HG02884 (cell line): ENCODE measurements at regions not wholly inside any gene's neighbourhood (a gene's known extent, or its start where the extent isn't known, plus 50 kb on each side); places are given as distances from the start of the nearest gene placed in this dataset.

Experiments used
- ATAC-seq: cut with Tn5 transposase; IDR thresholded peaks from one replicate; pipeline ENCODE4 v1.9.1; 2021; ENCODE audit warnings: mild to moderate bottlenecking, moderate library complexity; ENCODE audit not compliant: unreplicated experiment

- no peak for ATAC-seq
Observed at GRCh38 chr4:130419211-130419975, 1323.4 kb downstream of the C4orf33 start.

GRCh38 chr4:130422261-130422660, 1326.3 kb downstream of the C4orf33 start:
- no peak for ATAC-seq

GRCh38 chr4:130424211-130424610, 1328.3 kb downstream of the C4orf33 start:
- no peak for ATAC-seq

- no peak for ATAC-seq
Observed at GRCh38 chr4:130432289-130432688, 1336.3 kb downstream of the C4orf33 start.

GRCh38 chr4:130449741-130450140, 1353.8 kb downstream of the C4orf33 start:
- no peak for ATAC-seq

- ATAC-seq: no peak
Observed at GRCh38 chr4:130468340-130468739, 1372.4 kb downstream of the C4orf33 start.

- ATAC-seq: no peak
Observed at GRCh38 chr4:130478406-130478805, 1382.5 kb downstream of the C4orf33 start.

GRCh38 chr4:130479020-130479419, 1383.1 kb downstream of the C4orf33 start:
- ATAC-seq: no peak

GRCh38 chr4:130479674-130480073, 1383.7 kb downstream of the C4orf33 start:
- ATAC-seq: no peak

GRCh38 chr4:130484826-130485225, 1388.9 kb downstream of the C4orf33 start:
- no peak for ATAC-seq

- ATAC-seq: no peak
Observed at GRCh38 chr4:130485371-130485770, 1389.4 kb downstream of the C4orf33 start.

- ATAC-seq: no peak
Observed at GRCh38 chr4:130486186-130486585, 1390.2 kb downstream of the C4orf33 start.

- no peak for ATAC-seq
Observed at GRCh38 chr4:130486841-130487240, 1390.9 kb downstream of the C4orf33 start.

GRCh38 chr4:130510661-130511060, 1414.7 kb downstream of the C4orf33 start:
- ATAC-seq: no peak

GRCh38 chr4:130511776-130512175, 1415.8 kb downstream of the C4orf33 start:
- no peak for ATAC-seq

- no peak for ATAC-seq
Observed at GRCh38 chr4:130524057-130524456, 1428.1 kb downstream of the C4orf33 start.

- ATAC-seq: no peak
Observed at GRCh38 chr4:130530505-130530904, 1434.6 kb downstream of the C4orf33 start.

GRCh38 chr4:130534651-130535050, 1438.7 kb downstream of the C4orf33 start:
- ATAC-seq: no peak

- ATAC-seq: no peak
Observed at GRCh38 chr4:130542953-130543352, 1447.0 kb downstream of the C4orf33 start.

- no peak for ATAC-seq
Observed at GRCh38 chr4:130545171-130545570, 1449.2 kb downstream of the C4orf33 start.

- ATAC-seq: no peak
Observed at GRCh38 chr4:130545596-130545995, 1449.6 kb downstream of the C4orf33 start.

- ATAC-seq: no peak
Observed at GRCh38 chr4:130559268-130559667, 1463.3 kb downstream of the C4orf33 start.
